SH-SY5Y (cell line): ENCODE measurements at regions not wholly inside any gene's neighbourhood (a gene's known extent, or its start where the extent isn't known, plus 50 kb on each side); places are given as distances from the start of the nearest gene placed in this dataset.

Experiments used
- GATA2 ChIP-seq: IDR thresholded peaks from 2 replicates; pipeline ENCODE4 v1.6.1; 2011; ENCODE audit warnings: mild to moderate bottlenecking, low read depth, low read length
- GATA3 ChIP-seq: IDR thresholded peaks from 2 replicates; pipeline ENCODE4 v1.6.1; 2011; ENCODE audit warnings: low read depth, mild to moderate bottlenecking, low read length, moderate library complexity

DNA sequence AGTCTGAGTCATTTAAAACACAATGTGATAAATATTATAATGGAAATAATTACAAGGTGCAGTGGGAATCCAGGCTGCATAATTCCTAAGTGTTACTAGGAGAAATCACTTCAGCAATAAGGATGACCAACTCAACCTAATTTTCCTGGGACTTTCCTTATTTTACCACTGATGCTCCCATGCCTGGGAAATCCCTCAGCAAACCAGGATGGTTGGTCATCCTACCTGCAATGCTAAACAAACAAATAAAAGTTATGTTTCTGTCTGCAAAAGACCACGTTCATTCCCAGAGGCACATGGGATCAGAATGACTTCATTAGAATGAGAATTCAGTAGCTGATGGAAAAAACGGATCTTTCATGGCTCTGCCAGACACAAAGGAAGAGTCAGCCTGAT, 130.8 kb upstream of the RAP1B start:
- TF ChIP-seq GATA2 (no peak), GATA3 (no peak)
